RWPE2 (cell line): ENCODE measurements at regions not wholly inside any gene's neighbourhood (a gene's known extent, or its start where the extent isn't known, plus 50 kb on each side); places are given as distances from the start of the nearest gene placed in this dataset.

ENCODE experiments used
- ATAC-seq: fragments of 200-7000 bp; cut with Tn5 transposase; 3 replicates; pipeline ENCODE4 v1.9.1; 2021; ENCODE audit warnings: low read depth
- DNase-seq: peaks from one replicate; pipeline ENCODE4 v3.0.0-alpha.2; 2020; ENCODE audit warnings: low spot score
- H3K27ac ChIP-seq: fragments of 450-650 bp; 2 replicates; pipeline ENCODE4 v1.5.1; 2017; ENCODE audit warnings: mild to moderate bottlenecking; ENCODE audit not compliant: poor library complexity, severe bottlenecking
- H3K27me3 ChIP-seq: fragments of 250-450 bp; sonication (Bioruptor Pico); 2 replicates; pipeline ENCODE4 v1.5.1; 2021; ENCODE audit warnings: mild to moderate bottlenecking, moderate library complexity; ENCODE audit not compliant: insufficient read depth, poor library complexity, severe bottlenecking
- H3K36me3 ChIP-seq: fragments of 250-450 bp; sonication (Bioruptor Pico); 2 replicates; pipeline ENCODE4 v1.5.1; 2020; ENCODE audit warnings: low read depth, mild to moderate bottlenecking, moderate library complexity
- H3K4me1 ChIP-seq: fragments of 250-450 bp; sonication (Bioruptor Pico); 2 replicates; pipeline ENCODE4 v1.5.1; 2021; ENCODE audit warnings: mild to moderate bottlenecking, moderate library complexity; ENCODE audit not compliant: insufficient read depth, poor library complexity, severe bottlenecking
- H3K4me3 ChIP-seq: fragments of 250-450 bp; sonication (Bioruptor Pico); 2 replicates; pipeline ENCODE4 v1.5.1; 2021; ENCODE audit warnings: mild to moderate bottlenecking, moderate library complexity; ENCODE audit not compliant: severe bottlenecking
- H3K9me3 ChIP-seq: fragments of 250-450 bp; sonication (Bioruptor Pico); 2 replicates; pipeline ENCODE4 v1.5.1; 2021; ENCODE audit warnings: mild to moderate bottlenecking, moderate library complexity; ENCODE audit not compliant: severe bottlenecking
- CTCF ChIP-seq: fragments of 450-650 bp; IDR thresholded peaks from one replicate; pipeline ENCODE4 v1.5.1; 2017; ENCODE audit warnings: mild to moderate bottlenecking, moderate library complexity; ENCODE audit not compliant: poor library complexity, severe bottlenecking

GRCh38 chr3:96756516-96756915 is 57.9 kb upstream of the EPHA6 start:
- peaks cover 8% of the 10 kb centered on the region for H3K4me1 ChIP-seq
- no peak overlapping the region for H3K4me3 ChIP-seq
- ATAC-seq: no peak; the same call in 2 of the 3 replicates
- H3K36me3 ChIP-seq: no peaks in the 10 kb centered on the region
- DNase-seq: no peak
- H3K9me3 ChIP-seq: no peaks in the 10 kb centered on the region
- TF ChIP-seq CTCF: no peak
- peaks cover 2% of the 10 kb centered on the region for H3K27me3 ChIP-seq
- H3K27ac ChIP-seq: no peak overlapping the region

- H3K4me3 ChIP-seq: no peak overlapping the region
- no peak for TF ChIP-seq CTCF
- ATAC-seq: peak; percentile 57; the same call in 1 of the 3 replicates
These were observed 53.4 kb upstream of the EPHA6 start for GRCh38 chr3:96760956-96761355.

More at GRCh38 chr3:96760956-96761355, 53.4 kb upstream of the EPHA6 start:
- H3K9me3 ChIP-seq: no peaks in the 10 kb centered on the region
- no peak for DNase-seq
- H3K27ac ChIP-seq: no peak overlapping the region
- no peaks in the 10 kb centered on the region for H3K36me3 ChIP-seq
- H3K27me3 ChIP-seq: peaks cover 2% of the 10 kb centered on the region
- H3K4me1 ChIP-seq: peaks cover 3% of the 10 kb centered on the region
